ENCODE measurements at regions not wholly inside any gene's neighbourhood (a gene's known extent, or its start where the extent isn't known, plus 50 kb on each side); places are given as distances from the start of the nearest gene placed in this dataset.

DNA sequence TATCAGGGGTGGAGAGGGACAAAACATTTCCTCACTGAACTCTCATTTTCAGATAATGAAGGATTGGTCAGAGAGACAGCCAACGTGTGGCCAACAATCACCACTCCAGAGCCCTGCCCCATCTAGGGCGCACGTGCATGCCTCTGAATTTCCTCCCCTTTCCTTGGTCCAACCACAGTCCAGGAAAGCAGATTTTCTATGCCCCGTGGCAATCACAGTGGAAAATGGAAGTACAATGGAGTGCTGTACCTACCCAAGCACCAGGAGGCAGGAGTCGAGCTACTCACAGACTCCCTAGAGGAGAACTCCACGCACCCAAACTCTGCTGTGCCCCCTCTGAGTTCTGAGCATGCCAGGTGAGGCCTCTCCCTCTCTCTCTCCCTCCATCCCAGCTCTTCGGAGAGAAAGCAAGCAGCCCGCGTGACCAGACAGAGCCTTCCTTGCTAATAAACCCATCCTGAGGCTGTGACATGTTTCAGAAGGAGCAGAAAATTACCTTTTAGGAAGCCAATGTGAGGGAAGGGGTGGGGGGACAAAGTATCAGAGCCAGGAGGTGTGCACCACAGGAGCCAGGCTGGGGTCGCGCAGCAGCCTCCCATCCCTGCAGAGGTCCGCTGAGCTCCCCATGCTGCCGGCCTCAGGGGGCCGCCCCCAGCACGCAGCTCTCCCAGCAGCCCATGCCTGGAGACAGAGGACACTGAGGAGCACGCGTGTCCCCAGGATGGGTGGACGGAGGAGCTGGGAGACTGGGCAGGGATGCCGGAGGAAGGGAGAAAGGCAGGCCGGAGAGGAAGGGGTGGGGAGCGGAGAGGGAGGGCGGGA lies 73.4 kb downstream of the PITPNM2 start:
- no peak for DNase-seq

GRCh38 chr12:123076604-123077297 lies 74.1 kb downstream of the PITPNM2 start:
- DNase-seq, result no peak

GRCh38 chr12:123075646-123076171 lies 75.2 kb downstream of the PITPNM2 start:
- no peak for DNase-seq

- DNase-seq, result no peak
Measured at GRCh38 chr12:123075087-123075645, 75.7 kb downstream of the PITPNM2 start.

DNA sequence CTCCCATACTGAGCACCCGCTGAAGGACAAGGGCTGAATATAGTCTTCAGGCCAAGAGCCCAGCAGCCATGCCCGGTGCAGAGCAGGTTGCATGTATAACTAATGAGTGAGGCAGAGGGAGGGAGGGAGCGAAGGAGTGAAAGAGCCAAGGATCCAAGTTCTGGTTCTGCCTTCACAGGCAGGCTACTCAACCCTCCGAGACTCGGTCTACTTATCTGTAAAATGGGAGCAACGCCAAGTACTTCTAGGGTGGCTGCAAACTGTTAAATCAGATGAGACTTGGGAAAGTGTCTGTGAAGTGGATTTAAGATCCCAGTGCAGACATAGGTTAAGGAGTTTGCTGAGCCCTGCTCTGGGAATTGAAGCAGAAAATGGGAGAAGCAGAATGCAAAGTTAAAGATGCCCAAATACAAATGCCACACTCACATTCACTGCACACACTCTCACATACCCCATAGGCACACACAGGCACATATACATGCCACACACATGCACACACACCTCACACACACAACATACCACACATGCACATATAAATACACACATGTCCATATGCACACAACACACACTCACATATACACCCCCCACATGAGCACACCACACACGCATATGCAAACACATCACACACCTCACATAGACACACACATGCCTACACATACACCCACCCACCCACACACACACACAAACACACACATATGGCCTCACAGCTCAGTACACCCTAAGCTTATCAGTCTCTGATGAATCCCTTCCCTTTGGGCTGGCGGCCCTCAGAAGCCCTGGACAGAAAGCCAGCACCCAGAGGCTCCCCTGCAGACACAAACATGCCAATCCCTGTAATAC lies 76.7 kb downstream of the PITPNM2 start:
- no peak for DNase-seq

DNA sequence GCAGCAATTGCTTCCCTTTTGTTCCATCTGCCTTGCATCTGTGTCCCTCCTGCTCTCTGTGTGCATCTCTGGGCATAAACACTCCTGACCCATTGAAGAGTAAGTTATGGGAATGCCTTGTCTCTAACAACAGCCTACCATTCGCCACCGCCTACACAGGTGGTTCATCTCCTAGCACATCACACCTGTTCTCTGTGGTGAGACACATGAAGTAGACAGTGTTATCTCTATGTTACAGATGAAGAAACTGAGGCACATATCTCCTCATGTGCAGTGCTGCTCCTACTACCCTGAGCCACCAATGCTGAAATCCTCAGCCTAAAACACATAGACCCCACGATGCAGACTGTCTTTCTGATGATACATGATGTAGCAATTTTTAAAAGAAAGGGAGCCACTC lies 77.6 kb downstream of the PITPNM2 start:
- no peak for DNase-seq

DNA sequence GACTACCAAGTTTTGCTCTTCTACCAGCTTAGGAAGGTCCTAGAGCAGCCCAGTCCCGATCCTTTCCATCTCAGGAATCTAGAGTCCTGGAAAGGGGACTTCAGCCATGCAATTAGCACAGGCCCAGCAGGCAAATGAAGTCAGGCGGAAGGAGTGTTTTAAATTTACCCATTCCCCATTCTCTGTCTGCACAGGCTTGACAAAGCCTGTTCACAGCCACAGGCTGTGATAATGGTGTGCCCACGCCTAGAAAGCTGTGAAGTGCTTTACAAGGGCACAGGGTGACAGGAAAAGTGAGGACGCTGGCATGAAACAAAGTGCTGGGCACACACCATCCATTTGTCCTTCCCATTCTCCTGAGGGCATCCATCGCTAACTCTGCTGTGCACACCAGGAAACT lies 79.0 kb downstream of the PITPNM2 start:
- peak; percentile 13 for DNase-seq

DNA sequence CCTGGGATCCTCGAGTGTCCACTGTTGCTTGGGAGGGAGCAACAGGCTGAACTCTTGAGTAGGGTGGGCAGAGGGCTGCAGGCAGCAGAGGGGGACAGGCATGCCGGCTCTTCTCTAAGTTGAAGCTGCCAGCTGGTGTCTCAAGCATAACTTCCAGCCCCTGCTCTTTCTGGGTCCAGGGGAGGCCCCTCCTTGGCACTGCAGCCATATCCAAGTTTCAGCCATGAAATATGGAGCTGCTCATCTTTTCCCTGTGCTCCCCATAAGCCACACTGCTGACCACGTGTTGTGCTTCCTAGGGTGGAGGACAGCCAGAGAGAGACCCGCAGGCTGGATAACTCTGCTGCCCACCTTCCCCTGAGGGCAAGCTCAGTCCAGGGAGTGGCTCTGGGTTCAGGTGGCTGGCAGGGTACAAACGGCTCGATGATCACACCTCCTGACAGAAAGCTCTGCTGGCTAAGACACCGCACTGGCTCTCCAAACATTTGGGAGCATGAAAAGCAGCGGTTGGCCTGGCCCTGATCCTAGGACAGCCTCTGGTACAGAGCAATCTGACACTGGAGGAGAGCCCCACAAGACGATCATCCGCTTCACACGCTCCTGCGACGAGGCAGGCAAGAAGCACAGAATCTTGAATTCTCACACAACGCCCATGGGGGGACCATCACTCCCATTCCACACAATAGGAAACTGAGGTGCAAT lies 79.6 kb downstream of the PITPNM2 start:
- DNase-seq, result no peak

DNA sequence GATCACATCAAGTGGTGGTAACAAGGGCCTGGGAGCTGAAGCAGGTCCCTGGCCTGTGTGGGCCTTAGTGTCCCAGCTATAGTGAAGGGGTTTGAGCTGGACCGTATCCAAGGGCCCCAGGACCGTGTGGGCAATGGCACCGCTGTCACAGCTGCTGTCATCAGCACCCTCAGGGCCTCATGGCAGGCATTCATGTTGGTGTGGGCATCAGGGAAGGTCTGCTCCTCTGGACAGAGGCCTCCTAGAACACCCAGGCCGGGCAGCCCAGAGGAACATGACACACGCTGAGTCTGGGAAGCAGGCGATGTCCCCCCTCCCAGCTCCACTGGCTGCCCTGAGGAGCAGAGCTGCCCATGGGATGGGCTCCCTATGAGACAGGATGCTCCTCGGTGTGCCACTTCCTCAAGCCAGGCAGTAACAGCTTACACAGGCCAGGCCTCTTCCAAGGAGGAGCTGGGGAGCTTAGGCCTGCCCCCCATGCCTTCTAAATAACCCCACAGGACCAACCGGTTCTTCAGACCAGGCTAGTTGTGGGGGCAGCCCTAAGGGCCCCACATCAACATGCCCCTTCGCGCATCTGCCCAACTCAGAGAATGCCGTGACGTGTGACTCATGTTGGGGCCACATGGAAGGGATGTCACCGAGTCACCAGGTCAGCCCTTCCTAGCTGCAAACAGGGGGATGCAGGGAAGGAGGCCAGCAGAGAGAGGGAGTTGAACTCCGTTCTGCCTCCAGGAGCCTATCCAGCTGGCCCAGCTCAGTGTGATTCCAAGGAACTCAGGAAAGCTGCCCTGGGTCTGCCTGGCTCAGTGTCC lies 80.4 kb downstream of the PITPNM2 start:
- no peak for DNase-seq

DNA sequence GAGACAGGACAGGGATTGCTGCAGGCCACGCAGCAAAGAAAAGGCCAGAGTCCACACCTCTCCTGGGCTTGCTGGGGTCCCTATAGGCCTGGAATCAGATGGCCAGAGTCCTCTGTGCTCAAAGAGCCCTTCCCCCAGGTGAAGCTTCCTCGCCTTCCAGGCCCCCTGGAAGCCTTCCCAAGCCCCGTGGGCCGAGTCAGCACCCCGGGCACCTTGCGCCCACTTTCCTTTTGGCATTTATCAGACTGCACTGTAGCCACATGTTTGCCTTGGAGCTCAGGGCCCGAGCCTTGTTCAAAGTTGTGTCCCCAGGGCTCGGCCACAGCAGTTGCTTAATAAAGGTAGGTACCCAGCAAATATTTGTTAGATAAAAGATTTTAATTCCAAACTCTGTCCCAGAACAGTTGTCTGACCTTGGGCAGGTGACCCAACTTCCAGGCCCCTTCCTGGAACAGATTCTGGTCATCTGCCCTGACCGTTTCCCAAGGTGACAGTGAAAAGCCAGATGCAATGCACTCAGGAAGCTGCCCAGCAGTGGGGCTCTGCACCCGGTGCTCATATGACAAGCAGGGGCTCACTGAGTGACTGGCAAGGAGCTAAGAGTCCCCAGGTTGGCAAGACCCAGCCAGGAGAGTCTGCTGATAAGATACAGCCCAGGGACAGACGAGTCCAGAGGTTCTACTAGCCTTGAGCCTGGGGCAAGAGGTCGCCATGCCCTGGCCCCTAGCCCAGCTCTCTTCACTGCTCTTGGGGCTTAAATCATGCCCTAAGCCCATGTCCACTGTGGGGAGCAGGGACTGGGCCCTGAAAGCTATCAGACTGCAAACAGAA lies 81.2 kb downstream of the PITPNM2 start:
- no peak for DNase-seq

GRCh38 chr12:123067654-123068053 lies 83.2 kb downstream of the PITPNM2 start:
- no peak for DNase-seq

DNA sequence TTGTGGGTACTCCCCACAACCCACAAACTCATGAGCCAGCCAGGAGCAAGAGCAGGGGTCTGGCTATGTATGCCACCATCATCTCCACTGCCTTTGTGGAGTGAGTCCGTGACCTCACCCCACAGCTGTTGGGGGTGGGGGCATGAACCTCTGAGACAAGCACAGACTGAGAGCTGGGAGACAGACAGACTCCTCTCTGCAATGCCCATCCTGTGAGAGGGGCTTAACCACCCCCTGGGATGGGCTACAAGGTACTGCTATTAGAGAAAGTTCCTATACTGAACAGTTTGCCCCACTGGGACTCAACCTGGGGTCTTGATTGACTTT lies 84.5 kb downstream of the PITPNM2 start:
- no peak for DNase-seq

- DNase-seq, result no peak
Measured at GRCh38 chr12:123065676-123066383, 85.1 kb downstream of the PITPNM2 start.

DNA sequence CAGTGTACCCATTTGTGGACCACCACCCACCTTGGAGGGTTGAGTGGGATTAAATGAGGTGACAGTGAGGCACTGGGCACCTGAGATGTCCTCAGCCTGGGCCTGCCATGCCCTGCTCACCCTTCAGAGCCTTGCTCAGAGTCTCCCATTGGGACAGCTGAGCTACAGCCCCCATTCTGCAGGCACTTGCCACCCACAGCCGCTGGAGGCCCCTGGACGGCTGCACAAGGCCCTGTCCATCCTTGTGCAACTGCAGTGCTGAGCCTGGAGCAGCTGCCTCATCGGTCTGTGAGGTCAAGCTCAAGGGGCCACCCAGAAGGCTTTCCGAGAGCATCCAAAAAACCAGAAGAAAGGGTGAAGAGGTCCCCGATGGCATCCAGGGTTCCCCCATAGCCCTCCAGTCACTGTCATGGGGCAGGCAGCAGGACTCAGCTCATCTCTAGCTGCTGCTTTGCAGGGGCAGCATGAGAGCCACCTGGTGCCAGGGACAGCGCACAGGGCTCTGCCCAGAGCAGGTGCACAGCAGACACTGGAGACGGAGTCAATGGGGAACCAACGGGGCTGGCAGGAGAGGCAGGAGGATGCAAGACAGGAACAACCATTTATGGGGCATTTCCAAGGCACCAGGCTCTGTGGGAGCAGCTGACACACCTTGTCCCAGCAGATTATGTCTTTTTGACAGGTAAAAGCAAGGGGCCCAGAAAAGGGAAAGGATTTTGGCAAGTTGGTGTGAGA lies 84.6 kb downstream of the ARL6IP4 start:
- peak; percentile 26 for DNase-seq

DNA sequence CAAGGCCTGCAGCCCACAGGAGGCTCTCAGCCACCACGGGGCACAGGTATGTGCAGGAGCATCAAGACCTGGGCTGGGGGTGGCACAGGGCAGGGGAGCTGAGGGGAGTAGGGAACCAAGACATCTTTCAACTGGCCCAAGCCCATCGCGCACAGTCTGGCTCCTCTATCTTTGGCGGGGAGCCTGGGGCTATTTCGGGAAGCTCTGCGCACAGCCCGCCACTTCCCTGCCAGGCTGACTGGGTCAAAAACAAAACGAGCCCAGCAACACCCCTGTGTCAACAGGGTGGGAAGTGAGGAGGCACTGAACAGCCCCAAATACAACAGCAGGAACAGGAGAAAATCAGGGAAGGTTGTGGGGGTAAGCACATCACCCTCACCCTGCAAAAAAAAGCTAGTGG lies 83.9 kb downstream of the ARL6IP4 start:
- DNase-seq, result no peak

DNA sequence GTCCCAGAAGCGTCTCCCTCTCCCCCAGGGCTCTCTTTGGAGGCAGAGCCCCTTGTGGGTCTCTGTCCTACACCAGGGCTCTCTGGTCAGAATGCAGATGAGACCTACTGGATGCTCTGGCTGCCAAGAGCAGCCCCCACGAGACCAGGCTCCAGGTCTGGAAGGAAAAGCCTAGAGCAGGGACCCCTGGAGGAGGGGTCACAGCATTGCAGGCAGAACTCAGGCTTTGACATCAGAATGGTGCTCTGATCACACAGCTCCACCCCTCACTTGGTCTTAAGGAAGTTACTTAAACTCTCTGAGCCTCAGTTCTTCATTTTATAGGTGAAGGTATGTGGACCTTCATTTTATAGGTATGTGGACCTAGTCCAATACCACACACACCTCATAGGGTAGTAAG lies 83.1 kb downstream of the ARL6IP4 start:
- DNase-seq, result no peak

GRCh38 chr12:123062681-123063486 lies 82.4 kb downstream of the ARL6IP4 start:
- DNase-seq, result no peak
